NOMO-1 (cell line): ENCODE measurements at regions not wholly inside any gene's neighbourhood (a gene's known extent, or its start where the extent isn't known, plus 50 kb on each side); places are given as distances from the start of the nearest gene placed in this dataset.
A peak's percentile ranks its signal among the peaks of the same experiment; 100 is the strongest.
"Not testable (repeated sequence)": the region's sequence is repeated elsewhere in the genome, so short reads cannot be mapped to it uniquely, and the experiment has no call there.

ENCODE experiments used
- DNase-seq, 2 experiments: peaks; one replicate each; lab custom pipeline; 2025; ENCODE audit not compliant: unreplicated experiment in 2 of 2; lab: John Stamatoyannopoulos, UW

- peak; percentile 80 to 96 for DNase-seq
Observed at GRCh38 chr22:22714600-22715335, 70.4 kb downstream of the GGTLC2 start.

GRCh38 chr22:22716136-22716665 is 71.8 kb downstream of the GGTLC2 start:
- DNase-seq, result no peak

DNA sequence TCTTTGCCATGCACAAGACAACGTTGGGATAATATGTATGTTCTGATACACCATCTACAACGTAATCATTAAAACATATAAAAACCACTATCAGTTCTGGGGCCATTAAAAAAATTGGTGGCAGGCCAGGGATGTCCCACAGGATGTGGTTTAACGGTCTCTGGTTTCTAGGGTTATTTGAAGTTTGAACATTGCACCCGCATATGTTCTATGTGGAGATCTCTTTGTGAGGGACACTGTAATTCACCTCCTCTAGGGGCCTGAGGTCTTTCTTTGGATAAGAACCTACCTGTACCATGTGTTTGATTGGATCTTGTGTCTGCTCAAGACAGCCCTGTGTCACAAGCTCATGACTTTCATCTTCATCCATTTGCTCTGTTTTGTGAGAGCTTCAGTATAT is 73.2 kb downstream of the GGTLC2 start:
- DNase-seq, result no peak

DNA sequence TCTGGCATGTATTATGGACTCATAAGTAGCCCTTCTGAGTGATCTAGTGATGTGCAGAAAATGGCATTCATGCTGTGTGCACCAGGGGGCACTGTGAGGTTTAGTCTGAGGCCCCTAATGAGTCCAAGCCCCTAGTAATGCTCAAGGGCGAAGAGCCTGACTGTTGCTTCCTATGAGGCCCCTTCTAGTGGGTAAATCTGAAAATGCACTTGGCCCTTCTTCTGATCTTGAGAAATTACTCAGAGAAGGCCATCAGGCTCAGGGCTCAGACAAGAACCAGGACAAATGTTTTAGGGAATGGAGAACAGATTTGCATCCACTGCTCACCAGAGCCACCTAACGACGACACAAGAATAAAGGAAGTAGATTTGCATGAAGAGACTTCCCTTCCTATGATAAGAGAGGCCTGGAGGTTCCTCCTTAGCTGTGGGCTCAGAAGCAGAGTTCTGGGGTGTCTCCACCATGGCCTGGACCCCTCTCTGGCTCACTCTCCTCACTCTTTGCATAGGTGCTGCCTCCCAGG is 75.8 kb downstream of the GGTLC2 start:
- peak; percentile 77 to 91 for DNase-seq

- peak; percentile 24 to 75 for DNase-seq
Observed at GRCh38 chr22:22720724-22721261, 76.4 kb downstream of the GGTLC2 start.

DNA sequence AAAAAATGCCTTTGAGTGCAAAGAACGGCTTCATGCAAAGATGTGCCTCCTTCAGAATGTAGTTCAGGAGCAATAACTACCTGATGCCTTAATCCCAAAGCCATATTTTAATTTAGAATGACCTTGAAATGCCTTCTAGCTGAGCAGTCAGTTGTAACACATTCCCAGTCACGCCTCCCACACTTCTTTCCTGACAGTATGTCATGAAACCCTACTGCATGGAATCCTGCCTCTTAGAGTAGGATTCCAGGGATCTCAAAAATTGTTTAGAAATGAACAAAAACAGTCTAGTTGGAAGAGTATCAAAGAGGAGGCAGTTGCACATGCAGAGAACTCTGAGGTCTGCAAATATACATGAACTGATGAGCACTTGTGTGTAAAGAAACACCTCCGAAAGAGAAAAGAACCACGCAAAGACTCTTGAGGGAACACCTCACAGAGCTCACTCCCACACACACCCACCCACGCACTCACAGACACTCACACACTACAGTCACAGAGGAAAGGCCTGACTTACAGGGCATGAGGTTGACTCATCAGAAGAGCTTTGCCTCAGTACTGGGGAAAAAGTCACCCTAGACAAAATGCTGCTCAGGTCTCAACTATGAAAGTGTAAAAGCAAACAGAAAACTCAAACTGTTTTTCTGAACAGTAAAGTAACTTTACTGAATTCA is 77.4 kb downstream of the GGTLC2 start:
- DNase-seq, result no peak

GRCh38 chr22:22728382-22728781 is 84.0 kb downstream of the GGTLC2 start:
- no peak for DNase-seq

- DNase-seq, result no peak
Observed at GRCh38 chr22:22730655-22731373, 86.4 kb downstream of the GGTLC2 start.

DNA sequence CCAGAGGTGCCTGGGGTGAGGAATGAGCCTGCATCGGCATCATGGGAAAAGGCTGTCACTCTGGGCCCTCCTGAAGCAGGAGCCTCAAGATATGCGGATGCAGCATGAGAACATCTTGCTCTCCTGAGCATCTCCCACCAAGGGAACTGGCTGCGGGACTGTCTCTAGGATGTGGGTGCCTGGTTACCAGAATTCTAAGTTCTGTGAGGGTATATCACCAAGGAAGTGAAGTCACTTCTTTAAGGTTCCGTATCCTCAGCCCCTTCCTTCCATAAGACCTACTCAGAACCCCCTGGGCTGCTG is 86.9 kb downstream of the GGTLC2 start:
- no peak for DNase-seq

DNA sequence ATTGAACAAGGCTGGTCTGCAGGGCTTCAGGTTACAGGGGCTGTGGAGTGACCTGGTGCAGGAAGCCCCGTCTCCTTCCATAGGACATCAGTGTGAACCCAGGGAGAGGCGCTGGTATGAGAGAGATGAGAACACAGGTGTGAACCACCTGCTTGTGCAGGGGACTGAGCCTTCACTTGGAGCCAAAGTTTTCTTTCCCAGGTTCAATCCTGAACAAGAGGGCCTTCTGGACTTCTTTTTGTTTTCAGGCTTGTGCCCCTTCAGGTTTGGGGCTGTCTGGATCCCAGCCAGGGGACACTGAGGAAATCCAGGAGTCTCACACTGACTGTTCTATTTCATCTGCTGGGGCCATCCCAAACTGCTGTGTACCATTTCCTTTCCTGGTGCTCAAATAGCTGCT is 88.6 kb downstream of the GGTLC2 start:
- not testable (repeated sequence) for DNase-seq

GRCh38 chr22:22733881-22734373 is 89.5 kb downstream of the GGTLC2 start:
- DNase-seq, result no peak

DNA sequence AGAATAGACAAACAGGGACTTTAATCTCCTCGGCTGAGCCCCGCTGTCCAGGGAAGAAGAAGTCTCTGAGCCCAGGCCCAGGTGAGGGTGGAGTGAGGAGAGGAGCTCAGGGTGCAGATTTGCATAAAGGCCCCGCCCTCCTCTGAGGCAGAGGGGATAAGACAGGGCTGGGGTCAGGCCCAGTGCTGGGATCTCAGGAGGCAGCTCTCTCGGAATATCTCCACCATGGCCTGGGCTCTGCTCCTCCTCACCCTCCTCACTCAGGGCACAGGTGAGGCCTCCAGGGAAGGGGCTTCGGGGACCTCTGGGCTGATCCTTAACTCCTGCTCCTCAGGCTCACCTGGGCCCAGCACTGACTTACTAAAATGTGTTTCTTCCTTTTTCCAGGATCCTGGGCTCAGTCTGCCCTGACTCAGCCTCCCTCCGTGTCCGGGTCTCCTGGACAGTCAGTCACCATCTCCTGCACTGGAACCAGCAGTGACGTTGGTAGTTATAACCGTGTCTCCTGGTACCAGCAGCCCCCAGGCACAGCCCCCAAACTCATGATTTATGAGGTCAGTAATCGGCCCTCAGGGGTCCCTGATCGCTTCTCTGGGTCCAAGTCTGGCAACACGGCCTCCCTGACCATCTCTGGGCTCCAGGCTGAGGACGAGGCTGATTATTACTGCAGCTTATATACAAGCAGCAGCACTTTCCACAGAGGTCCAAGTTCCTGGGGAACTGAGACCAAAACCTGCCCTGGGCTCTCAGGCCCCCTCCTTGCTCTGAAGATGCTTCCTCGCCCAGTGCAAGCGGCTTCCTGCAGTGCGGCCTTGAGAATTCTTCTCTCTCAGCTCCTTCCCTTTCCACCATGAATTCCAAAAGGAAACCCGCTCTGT is 90.2 kb downstream of the GGTLC2 start:
- DNase-seq, result not testable (repeated sequence)

- not testable (repeated sequence) for DNase-seq
Observed at GRCh38 chr22:22735276-22735675, 90.9 kb downstream of the GGTLC2 start.

DNA sequence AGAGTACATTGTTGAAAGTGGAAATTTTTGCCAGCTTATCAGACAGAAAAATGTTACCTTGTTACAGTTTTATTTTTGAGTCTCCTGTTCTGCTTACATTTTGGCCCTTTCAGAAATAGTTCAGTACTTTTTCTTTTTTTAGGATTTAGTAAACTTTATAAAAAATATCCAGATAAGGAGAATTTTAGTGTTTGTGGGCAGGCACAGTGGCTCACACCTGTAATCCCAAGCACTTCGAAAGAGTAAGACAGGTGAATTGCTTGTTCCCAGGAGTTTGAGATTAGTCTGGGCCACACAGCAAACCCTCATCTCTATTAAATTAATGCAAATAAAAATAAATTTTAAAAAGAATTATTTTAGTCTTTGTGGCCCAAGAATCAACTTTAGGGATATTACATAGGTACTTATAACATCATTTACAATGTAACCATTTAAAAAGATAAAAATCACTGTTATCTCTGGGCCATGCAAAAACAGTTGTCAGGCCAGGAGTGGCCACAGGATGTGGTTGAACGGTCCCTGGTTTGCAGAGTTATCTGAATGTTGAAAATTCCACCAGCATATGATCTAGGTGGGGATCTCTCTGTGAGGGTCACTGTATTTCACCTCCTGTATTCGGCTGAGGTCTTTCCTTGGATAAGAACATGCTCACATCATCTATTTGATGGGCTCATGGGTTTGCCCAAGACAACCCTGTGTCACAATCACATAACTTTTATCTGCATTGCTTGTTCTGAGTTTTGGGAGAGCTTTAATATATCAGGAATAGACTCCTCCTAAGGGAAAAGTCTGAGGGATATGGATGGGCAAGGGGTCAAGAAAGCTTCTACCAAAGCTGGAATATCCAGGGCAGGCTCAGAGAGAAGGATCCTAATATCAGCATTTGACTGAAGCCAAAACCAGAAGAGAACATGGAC is 91.5 kb downstream of the GGTLC2 start:
- DNase-seq, result no peak

- no peak for DNase-seq
Observed at GRCh38 chr22:22737590-22737989, 93.2 kb downstream of the GGTLC2 start.

- DNase-seq, result no peak
Observed at GRCh38 chr22:22738959-22739585, 94.7 kb downstream of the GGTLC2 start.

DNA sequence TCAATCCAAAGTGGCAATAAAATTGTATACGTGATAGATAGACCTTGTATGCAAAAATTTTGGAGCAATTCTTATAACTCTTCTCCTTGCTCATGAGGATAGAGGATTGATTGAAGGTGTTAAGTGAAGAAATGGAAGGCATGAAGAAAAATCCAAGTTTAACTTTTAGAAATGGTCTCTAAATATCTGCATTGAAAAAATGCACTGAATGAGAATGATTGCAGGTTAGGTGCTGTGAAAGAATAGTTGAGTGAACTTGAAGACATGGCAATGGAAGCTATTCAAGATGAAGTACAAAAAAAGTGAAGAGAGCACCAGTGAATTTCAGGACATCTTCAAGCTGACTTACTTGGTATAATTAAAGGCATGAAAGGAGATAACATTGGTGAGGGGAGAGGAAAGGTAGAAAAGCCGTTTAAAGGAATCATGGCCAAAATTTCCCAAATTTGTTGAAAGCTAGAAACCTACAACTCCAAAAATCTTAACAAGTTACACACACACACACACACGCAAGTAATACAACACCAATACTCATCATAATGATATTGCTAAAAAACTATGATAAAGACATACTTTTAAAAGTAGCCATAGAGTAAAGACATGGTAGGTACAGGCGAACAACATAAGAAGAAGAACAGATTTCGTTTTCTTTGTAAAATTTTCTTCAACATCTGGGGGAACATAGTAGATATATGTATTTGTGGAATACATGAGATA is 96.3 kb downstream of the GGTLC2 start:
- DNase-seq, result no peak

- DNase-seq, result no peak
Observed at GRCh38 chr22:22741843-22742242, 97.4 kb downstream of the GGTLC2 start.
